Neutrophil (primary cell): ENCODE measurements at regions not wholly inside any gene's neighbourhood (a gene's known extent, or its start where the extent isn't known, plus 50 kb on each side); places are given as distances from the start of the nearest gene placed in this dataset.

Experiments
- H3K27ac ChIP-seq: fragments of 200-600 bp; sonication (generic); 2 replicates; pipeline ENCODE4 v1.5.1; 2016; ENCODE audit warnings: mild to moderate bottlenecking, moderate library complexity
- H3K27me3 ChIP-seq: fragments of 200-600 bp; sonication (generic); 2 replicates; pipeline ENCODE4 v1.6.0; 2016; ENCODE audit warnings: mild to moderate bottlenecking
- H3K36me3 ChIP-seq: fragments of 200-600 bp; sonication (generic); 2 replicates; pipeline ENCODE4 v1.5.1; 2017
- H3K4me1 ChIP-seq, 2 experiments: fragments of 200-600 bp in 1 of 2; sonication (generic) in 1 of 2; 1 replicate in 1 of 2; 2 replicates in 1 of 2; pipeline versions ENCODE4 v1.5.1 to v1.6.1; 2013 to 2016; ENCODE audit warnings: low read depth in 1 of 2, low read length in 1 of 2, mild to moderate bottlenecking in 1 of 2, moderate library complexity in 1 of 2; ENCODE audit not compliant: control insufficient read depth in 1 of 2, insufficient read depth in 1 of 2
- H3K4me3 ChIP-seq, 2 experiments: fragments of 200-600 bp in 1 of 2; sonication (generic) in 1 of 2; 1 replicate in 1 of 2; 2 replicates in 1 of 2; pipeline ENCODE4 v1.5.1; 2013 to 2016; ENCODE audit warnings: low read depth in 1 of 2, low read length in 1 of 2, mild to moderate bottlenecking in 1 of 2, moderate library complexity in 1 of 2
- H3K9me3 ChIP-seq: fragments of 200-600 bp; sonication (generic); 2 replicates; pipeline ENCODE4 v1.5.1; 2016
- CTCF ChIP-seq: fragments of 200-600 bp; sonication (generic); IDR thresholded peaks from 2 replicates; pipeline ENCODE4 v1.5.1; 2016; ENCODE audit warnings: antibody characterized with exemption

- Histone ChIP-seq H3K9me3 (no peaks in the 10 kb centered on the region), H3K4me3 (no peak overlapping the region), H3K27ac (no peak overlapping the region), H3K27me3 (no peaks in the 10 kb centered on the region), H3K4me1 (no peaks in the 10 kb centered on the region), H3K36me3 (no peaks in the 10 kb centered on the region)
- TF ChIP-seq CTCF = no peak
Observed at GRCh38 chr21:23093259-23093658, 2095.1 kb downstream of the NCAM2 start.

DNA sequence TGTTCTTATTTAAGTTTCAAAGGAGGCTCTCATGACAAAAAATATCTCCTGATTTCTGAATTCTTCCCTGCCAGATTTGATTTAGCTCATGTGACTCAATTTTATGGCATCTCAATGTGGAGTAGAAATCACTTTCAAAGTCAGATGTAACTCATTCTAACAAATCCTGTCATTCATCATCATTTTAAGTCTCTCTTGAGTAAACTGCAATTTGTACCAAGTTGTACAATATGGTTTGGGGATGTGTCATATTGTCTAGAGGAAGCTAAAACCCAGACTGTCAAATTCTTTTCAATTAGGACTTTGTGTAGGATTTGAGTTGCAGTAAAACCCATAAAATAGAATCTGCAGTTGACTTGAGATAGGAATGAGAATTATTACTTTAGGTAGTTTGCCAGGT, 2101.0 kb downstream of the NCAM2 start:
- Histone ChIP-seq H3K4me3 (no peak overlapping the region), H3K27ac (no peak overlapping the region), H3K9me3 (no peaks in the 10 kb centered on the region), H3K27me3 (no peaks in the 10 kb centered on the region), H3K36me3 (no peaks in the 10 kb centered on the region), H3K4me1 (no peaks in the 10 kb centered on the region)
- TF ChIP-seq CTCF = no peak

- no peaks in the 10 kb centered on the region for H3K4me1 ChIP-seq
- TF ChIP-seq CTCF = no peak
- H3K27ac ChIP-seq = no peak overlapping the region
- no peaks in the 10 kb centered on the region for H3K27me3 ChIP-seq
- no peaks in the 10 kb centered on the region for H3K9me3 ChIP-seq
- no peak overlapping the region for H3K4me3 ChIP-seq
- H3K36me3 ChIP-seq = no peaks in the 10 kb centered on the region
Observed at GRCh38 chr21:23101111-23101510, 2102.9 kb downstream of the NCAM2 start.

DNA sequence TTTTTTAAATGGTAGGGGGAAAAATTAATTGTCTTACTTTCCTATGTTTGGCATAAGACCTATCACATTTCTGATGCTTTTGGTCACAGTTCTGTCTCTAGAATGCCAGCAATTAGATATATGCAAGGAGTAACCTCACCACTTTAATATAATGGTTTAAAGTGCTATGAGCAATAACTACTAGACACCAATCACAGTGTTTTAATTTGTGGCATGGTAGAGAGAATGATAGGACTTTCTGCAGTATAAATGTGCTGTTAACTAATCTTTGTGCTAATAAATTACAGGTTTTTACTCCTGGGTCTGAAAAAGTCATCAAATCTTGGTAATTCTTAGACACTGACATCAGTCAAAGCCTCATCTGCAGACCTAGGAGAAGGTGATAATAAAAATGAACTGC, 2110.3 kb downstream of the NCAM2 start:
- TF ChIP-seq CTCF = no peak
- Histone ChIP-seq H3K4me1 (no peaks in the 10 kb centered on the region), H3K27ac (no peak overlapping the region), H3K27me3 (no peaks in the 10 kb centered on the region), H3K4me3 (no peak overlapping the region), H3K9me3 (no peaks in the 10 kb centered on the region), H3K36me3 (no peaks in the 10 kb centered on the region)

- H3K36me3 ChIP-seq = no peaks in the 10 kb centered on the region
- no peaks in the 10 kb centered on the region for H3K9me3 ChIP-seq
- no peak overlapping the region for H3K4me3 ChIP-seq
- no peak for TF ChIP-seq CTCF
- H3K27me3 ChIP-seq = no peaks in the 10 kb centered on the region
- H3K27ac ChIP-seq = no peak overlapping the region
- no peaks in the 10 kb centered on the region for H3K4me1 ChIP-seq
Observed at GRCh38 chr21:23111070-23111600, 2112.9 kb downstream of the NCAM2 start.

DNA sequence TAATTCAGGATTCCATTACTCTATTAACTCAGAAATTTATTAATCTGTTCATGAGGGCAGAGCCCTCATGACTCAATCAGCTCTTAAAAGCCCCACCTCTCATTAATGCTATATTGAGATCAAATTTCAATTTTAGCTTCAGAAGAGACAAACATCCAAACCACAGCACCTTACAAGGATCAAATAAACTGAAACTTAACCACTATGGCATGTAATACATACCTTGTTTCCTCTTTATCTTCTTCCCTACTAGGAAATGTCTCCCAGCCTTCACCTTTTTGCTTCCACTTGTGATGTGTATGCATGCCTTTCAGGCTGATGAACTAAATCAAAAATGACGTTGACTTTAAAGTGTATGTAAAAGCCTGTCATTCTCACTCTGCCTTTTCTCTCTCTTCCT, 2121.3 kb downstream of the NCAM2 start:
- Histone ChIP-seq H3K4me3 (no peak overlapping the region), H3K4me1 (no peaks in the 10 kb centered on the region), H3K36me3 (no peaks in the 10 kb centered on the region), H3K27ac (no peak overlapping the region), H3K9me3 (no peaks in the 10 kb centered on the region), H3K27me3 (no peaks in the 10 kb centered on the region)
- no peak for TF ChIP-seq CTCF
